ENCODE measurements at regions not wholly inside any gene's neighbourhood (a gene's known extent, or its start where the extent isn't known, plus 50 kb on each side); places are given as distances from the start of the nearest gene placed in this dataset.

- no peak overlapping the region for H3K4me2 ChIP-seq (ENCODE audit: low read length)
- no peaks in the 10 kb centered on the region for H3K9me2 ChIP-seq (ENCODE audit: insufficient read depth, low read length)
- no peaks in the 10 kb centered on the region for H3K27me3 ChIP-seq (ENCODE audit: insufficient read depth, low read depth, low read length)
- H3K79me2 ChIP-seq (replicated peaks; ENCODE audit: insufficient read depth, low read length) = no peaks in the 10 kb centered on the region
- no peak overlapping the region for H3K27ac ChIP-seq (ENCODE audit: low read length)
- no peak overlapping the region for H3K4me3 ChIP-seq (ENCODE audit: low read length)
- H3K9ac ChIP-seq (ENCODE audit: low read length) = no peak overlapping the region
- no peak overlapping the region for H2AFZ ChIP-seq (ENCODE audit: low read depth, low read length)
- H3F3A ChIP-seq (ENCODE audit: insufficient read depth, low read length, poor library complexity, severe bottlenecking) = no peaks in the 10 kb centered on the region
- TF ChIP-seq MXI1 (conservative IDR thresholded peaks at IDR 0.05; ENCODE audit: poor library complexity, severe bottlenecking) = no peak
- TF ChIP-seq TAF1 (IDR thresholded peaks at IDR 0.05; ENCODE audit: low read depth) = no peak
- no peak for TF ChIP-seq CTCF (IDR thresholded peaks at IDR 0.05; ENCODE audit: poor library complexity, severe bottlenecking)
- no peak for TF ChIP-seq POLR2AphosphoS5 (IDR thresholded peaks at IDR 0.05)
- TF ChIP-seq SMC3 (conservative IDR thresholded peaks at IDR 0.05; ENCODE audit: poor library complexity) = no peak
- TF ChIP-seq REST (IDR thresholded peaks at IDR 0.05; ENCODE audit: borderline replicate concordance) = no peak
- no peak for TF ChIP-seq EP300 (conservative IDR thresholded peaks at IDR 0.05; ENCODE audit: poor library complexity, severe bottlenecking)
- no peak for TF ChIP-seq RAD21 (conservative IDR thresholded peaks at IDR 0.05)
- no peak for TF ChIP-seq EZH2 (IDR thresholded peaks at IDR 0.05; ENCODE audit: borderline replicate concordance, insufficient read depth, low read length, poor library complexity, severe bottlenecking)
- no peaks in the 10 kb centered on the region for H3K36me3 ChIP-seq (ENCODE audit: insufficient read depth, low read length)
- H4K20me1 ChIP-seq (ENCODE audit: insufficient read depth) = no peaks in the 10 kb centered on the region
- no peaks in the 10 kb centered on the region for H3K9me3 ChIP-seq (ENCODE audit: low read length)
Observed at GRCh38 chr10:107687701-107688100, 523.2 kb upstream of the SORCS1 start.

- no peak overlapping the region for H3K4me2 ChIP-seq (ENCODE audit: low read length)
- no peaks in the 10 kb centered on the region for H3K9me2 ChIP-seq (ENCODE audit: insufficient read depth, low read length)
- H3K27me3 ChIP-seq (ENCODE audit: insufficient read depth, low read depth, low read length) = no peaks in the 10 kb centered on the region
- no peak overlapping the region for H3K4me3 ChIP-seq (ENCODE audit: low read length)
- no peak overlapping the region for H3K27ac ChIP-seq (ENCODE audit: low read length)
- no peaks in the 10 kb centered on the region for H3K79me2 ChIP-seq (replicated peaks; ENCODE audit: insufficient read depth, low read length)
- no peak overlapping the region for H3K9ac ChIP-seq (ENCODE audit: low read length)
- no peaks in the 10 kb centered on the region for H3F3A ChIP-seq (ENCODE audit: insufficient read depth, low read length, poor library complexity, severe bottlenecking)
- no peak overlapping the region for H2AFZ ChIP-seq (ENCODE audit: low read depth, low read length)
- no peaks in the 10 kb centered on the region for H3K36me3 ChIP-seq (ENCODE audit: insufficient read depth, low read length)
- no peak for TF ChIP-seq RAD21 (conservative IDR thresholded peaks at IDR 0.05)
- TF ChIP-seq REST (IDR thresholded peaks at IDR 0.05; ENCODE audit: borderline replicate concordance) = no peak
- no peak for TF ChIP-seq TAF1 (IDR thresholded peaks at IDR 0.05; ENCODE audit: low read depth)
- TF ChIP-seq MXI1 (conservative IDR thresholded peaks at IDR 0.05; ENCODE audit: poor library complexity, severe bottlenecking) = no peak
- no peak for TF ChIP-seq CTCF (IDR thresholded peaks at IDR 0.05; ENCODE audit: poor library complexity, severe bottlenecking)
- no peak for TF ChIP-seq POLR2AphosphoS5 (IDR thresholded peaks at IDR 0.05)
- no peak for TF ChIP-seq SMC3 (conservative IDR thresholded peaks at IDR 0.05; ENCODE audit: poor library complexity)
- no peak for TF ChIP-seq EP300 (conservative IDR thresholded peaks at IDR 0.05; ENCODE audit: poor library complexity, severe bottlenecking)
- no peak for TF ChIP-seq EZH2 (IDR thresholded peaks at IDR 0.05; ENCODE audit: borderline replicate concordance, insufficient read depth, low read length, poor library complexity, severe bottlenecking)
- no peaks in the 10 kb centered on the region for H4K20me1 ChIP-seq (ENCODE audit: insufficient read depth)
- no peaks in the 10 kb centered on the region for H3K9me3 ChIP-seq (ENCODE audit: low read length)
Observed at GRCh38 chr10:107686095-107686494, 521.6 kb upstream of the SORCS1 start.
